CD4-positive, alpha-beta T cell (primary cell): ENCODE measurements at regions not wholly inside any gene's neighbourhood (a gene's known extent, or its start where the extent isn't known, plus 50 kb on each side); places are given as distances from the start of the nearest gene placed in this dataset.

Experiments used
- ATAC-seq: fragments of 200-7000 bp; cut with Tn5 transposase; one replicate; pipeline ENCODE4 v1.10.0; 2022; ENCODE audit warnings: mild to moderate bottlenecking; ENCODE audit not compliant: poor library complexity
- CTCF ChIA-PET: fragments of 350-600 bp; sonication (Branson Sonifier 250); formaldehyde crosslinking; loops from one replicate; lab custom pipeline; 2021; ENCODE audit warnings: antibody characterized with exemption, inconsistent platforms; lab: Charles Lee
- POLR2A ChIA-PET: fragments of 350-600 bp; sonication (Branson Sonifier 250); formaldehyde crosslinking; loops from one replicate; lab custom pipeline; 2021; ENCODE audit warnings: antibody characterized with exemption, inconsistent platforms; lab: Charles Lee
- DNase-seq, 14 experiments: peaks; one replicate each; pipeline ENCODE4 v3.0.0-alpha.2; 2013 to 2020; ENCODE audit warnings: mixed read lengths in 2 of 14
- H3K27ac ChIP-seq, 2 donors: one replicate each; pipeline versions ENCODE4 v1.5.1 to v1.7.0; 2013; ENCODE audit warnings: low read length in 2 of 2, low read depth in 1 of 2, mild to moderate bottlenecking in 1 of 2
- H3K27me3 ChIP-seq, 2 experiments: 1 replicate in 1 of 2; 2 replicates in 1 of 2; pipeline versions ENCODE4 v1.6.1 to v1.7.0; 2013; ENCODE audit warnings: low read length in 2 of 2, control low read depth in 1 of 2, mild to moderate bottlenecking in 1 of 2, moderate library complexity in 1 of 2; ENCODE audit not compliant: insufficient read depth in 2 of 2, control insufficient read depth in 1 of 2
- H3K36me3 ChIP-seq: one replicate; pipeline ENCODE4 v1.6.1; 2013; ENCODE audit warnings: low read length, control low read depth; ENCODE audit not compliant: insufficient read depth
- H3K4me1 ChIP-seq: one replicate; pipeline ENCODE4 v1.6.1; 2013; ENCODE audit warnings: low read length, control low read depth; ENCODE audit not compliant: insufficient read depth
- H3K4me3 ChIP-seq: one replicate; pipeline ENCODE4 v1.5.1; 2013; ENCODE audit warnings: mild to moderate bottlenecking, low read length, moderate library complexity
- H3K9me3 ChIP-seq, 2 experiments: 1 replicate in 1 of 2; 2 replicates in 1 of 2; pipeline versions ENCODE4 v1.6.1 to v1.7.0; 2013; ENCODE audit warnings: low read length in 2 of 2, mild to moderate bottlenecking in 2 of 2, control low read depth in 1 of 2, moderate library complexity in 1 of 2; ENCODE audit not compliant: control insufficient read depth in 1 of 2, insufficient read depth in 1 of 2
- H3K27ac Mint-ChIP-seq: one replicate; pipeline ENCODE4 v1.8.0; 2020; ENCODE audit warnings: mixed read lengths
- H3K27me3 Mint-ChIP-seq: one replicate; pipeline ENCODE4 v1.8.0; 2021; ENCODE audit warnings: mixed read lengths
- H3K36me3 Mint-ChIP-seq: one replicate; pipeline ENCODE4 v1.8.0; 2021; ENCODE audit warnings: low read depth, mixed read lengths
- H3K4me1 Mint-ChIP-seq: one replicate; pipeline ENCODE4 v1.8.0; 2021; ENCODE audit warnings: low read depth, mixed read lengths
- H3K4me3 Mint-ChIP-seq: one replicate; pipeline ENCODE4 v1.8.0; 2020; ENCODE audit warnings: mild to moderate bottlenecking, mixed read lengths
- H3K9me3 Mint-ChIP-seq: one replicate; pipeline ENCODE4 v1.8.0; 2020; ENCODE audit warnings: mixed read lengths
- CTCF ChIP-seq: fragments of 200-600 bp; IDR thresholded peaks from one replicate; pipeline ENCODE4 v1.8.0; 2022; ENCODE audit warnings: antibody characterized with exemption, mild to moderate bottlenecking
- intact Hi-C, 2 experiments: fragments of 100-400 bp; cut with DNase I in 1 of 2; cut with micrococcal nuclease in 1 of 2; formaldehyde crosslinking; loops; one replicate each; pipeline versions ENCODE4 v1.15.1 to v1.9.0; 2023 to 2025; cut with DNase I, micrococcal nuclease

GRCh38 chr17:12421646-12422306 lies 243.9 kb upstream of the MYOCD start:
- peaks cover 20% of the 10 kb centered on the region for H3K9me3 Mint-ChIP-seq
- H3K27ac ChIP-seq = no peak overlapping the region
- intact Hi-C loops = no loop called here

GRCh38 chr17:12422651-12423050 lies 243.0 kb upstream of the MYOCD start:
- intact Hi-C loops = no loop called here
- peaks cover 8 to 16% of the 10 kb centered on the region in 2 experiments for H3K9me3 ChIP-seq
- TF ChIP-seq CTCF = no peak
- no peaks in the 10 kb centered on the region for H3K27me3 ChIP-seq
- ChIA-PET POLR2A (no interaction called here), CTCF (no interaction called here)
- no peak for ATAC-seq
- no peak overlapping the region for H3K27ac ChIP-seq
- no peak overlapping the region for H3K4me3 Mint-ChIP-seq
- H3K4me3 ChIP-seq = no peak overlapping the region
- peaks cover 20% of the 10 kb centered on the region for H3K9me3 Mint-ChIP-seq
- no peak overlapping the region for H3K27ac Mint-ChIP-seq
- no peaks in the 10 kb centered on the region for H3K36me3 Mint-ChIP-seq
- H3K4me1 Mint-ChIP-seq = no peaks in the 10 kb centered on the region
- no peaks in the 10 kb centered on the region for H3K4me1 ChIP-seq
- no peaks in the 10 kb centered on the region for H3K36me3 ChIP-seq
- no peaks in the 10 kb centered on the region for H3K27me3 Mint-ChIP-seq
- no peak for DNase-seq

More at GRCh38 chr17:12421646-12422306, 243.9 kb upstream of the MYOCD start:
- DNase-seq (no peak), ATAC-seq (no peak)
- peaks cover 8 to 16% of the 10 kb centered on the region in 2 experiments for H3K9me3 ChIP-seq
- no peaks in the 10 kb centered on the region for H3K27me3 ChIP-seq
- TF ChIP-seq CTCF = no peak
- ChIA-PET CTCF (no interaction called here), POLR2A (no interaction called here)
- no peaks in the 10 kb centered on the region for H3K27me3 Mint-ChIP-seq
- no peaks in the 10 kb centered on the region for H3K4me1 ChIP-seq
- H3K4me3 ChIP-seq = no peak overlapping the region
- H3K4me1 Mint-ChIP-seq = no peaks in the 10 kb centered on the region
- no peak overlapping the region for H3K4me3 Mint-ChIP-seq
- no peaks in the 10 kb centered on the region for H3K36me3 Mint-ChIP-seq
- H3K27ac Mint-ChIP-seq = no peak overlapping the region
- no peaks in the 10 kb centered on the region for H3K36me3 ChIP-seq

- Histone ChIP-seq H3K4me1 (no peaks in the 10 kb centered on the region), H3K27me3 (no peaks in the 10 kb centered on the region), H3K9me3 (peaks cover 8 to 22% of the 10 kb centered on the region in 2 experiments), H3K4me3 (no peak overlapping the region), H3K27ac (no peak overlapping the region), H3K36me3 (no peaks in the 10 kb centered on the region)
- peaks cover 18% of the 10 kb centered on the region for H3K9me3 Mint-ChIP-seq
- intact Hi-C loops = no loop called here
- no peak overlapping the region for H3K4me3 Mint-ChIP-seq
- no peak overlapping the region for H3K27ac Mint-ChIP-seq
- CTCF ChIA-PET = no interaction called here
- POLR2A ChIA-PET = no interaction called here
- DNase-seq (no peak), ATAC-seq (no peak)
- no peaks in the 10 kb centered on the region for H3K36me3 Mint-ChIP-seq
- no peaks in the 10 kb centered on the region for H3K27me3 Mint-ChIP-seq
- no peaks in the 10 kb centered on the region for H3K4me1 Mint-ChIP-seq
- TF ChIP-seq CTCF = no peak
Observed at GRCh38 chr17:12423337-12423736, 242.4 kb upstream of the MYOCD start.
